GM12891 (cell line): ENCODE measurements at regions not wholly inside any gene's neighbourhood (a gene's known extent, or its start where the extent isn't known, plus 50 kb on each side); places are given as distances from the start of the nearest gene placed in this dataset.

ENCODE experiments used
- DNase-seq: peaks from one replicate; pipeline ENCODE4 v3.0.0; 2011; ENCODE audit warnings: low spot score; ENCODE audit not compliant: insufficient read length
- FAIRE-seq: peaks from 2 replicates; lab custom pipeline; 2011; peaks lifted over from hg19 to GRCh38; lab: Jason Lieb, UNC
- PAX5 ChIP-seq: IDR thresholded peaks from 2 replicates; pipeline ENCODE4 v1.6.1; 2011; ENCODE audit warnings: low read length, moderate library complexity, mild to moderate bottlenecking; ENCODE audit not compliant: insufficient read depth, severe bottlenecking
- POLR2A ChIP-seq: IDR thresholded peaks from 2 replicates; pipeline ENCODE4 v1.6.1; 2011; ENCODE audit warnings: low read depth, low read length, control low read depth
- POLR2AphosphoS5 ChIP-seq: IDR thresholded peaks from 2 replicates; pipeline ENCODE4 v1.6.1; 2011; ENCODE audit warnings: low read depth, low read length, control low read depth
- POU2F2 ChIP-seq: IDR thresholded peaks from 2 replicates; pipeline ENCODE4 v1.6.1; 2011; ENCODE audit warnings: low read depth, mild to moderate bottlenecking, control low read depth, low read length, moderate library complexity
- SPI1 ChIP-seq: IDR thresholded peaks from 2 replicates; pipeline ENCODE4 v1.6.1; 2011; ENCODE audit warnings: low read depth, low read length, control low read depth
- TAF1 ChIP-seq: IDR thresholded peaks from 2 replicates; pipeline ENCODE4 v1.6.1; 2011; ENCODE audit warnings: low read depth, low read length, control low read depth

DNA sequence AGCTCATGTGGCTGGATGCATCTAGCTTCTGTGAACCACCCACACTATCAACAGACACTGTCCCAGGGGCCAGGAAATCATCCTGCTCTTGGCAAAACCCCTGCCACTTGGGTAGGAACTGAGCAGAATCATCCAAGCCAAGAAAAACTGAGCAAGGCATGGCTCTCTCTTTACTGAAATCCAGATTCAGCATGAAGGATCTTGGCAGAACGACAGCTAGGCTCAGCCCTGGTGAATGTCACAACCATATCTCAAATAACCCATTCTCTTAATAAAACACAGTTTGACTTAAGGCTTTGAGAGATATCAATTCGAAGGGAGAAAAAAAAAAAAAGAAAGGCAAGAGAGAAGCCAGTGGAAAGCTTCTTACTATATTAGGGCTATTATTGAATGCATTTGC is 72.2 kb downstream of the MAF start:
- no peak for TF ChIP-seq POLR2A
- no peak for TF ChIP-seq SPI1
- TF ChIP-seq TAF1, result no peak
- TF ChIP-seq POLR2AphosphoS5, result no peak
- TF ChIP-seq POU2F2, result no peak
- no peak for TF ChIP-seq PAX5
- DNase-seq (no peak), FAIRE-seq (no peak)

DNA sequence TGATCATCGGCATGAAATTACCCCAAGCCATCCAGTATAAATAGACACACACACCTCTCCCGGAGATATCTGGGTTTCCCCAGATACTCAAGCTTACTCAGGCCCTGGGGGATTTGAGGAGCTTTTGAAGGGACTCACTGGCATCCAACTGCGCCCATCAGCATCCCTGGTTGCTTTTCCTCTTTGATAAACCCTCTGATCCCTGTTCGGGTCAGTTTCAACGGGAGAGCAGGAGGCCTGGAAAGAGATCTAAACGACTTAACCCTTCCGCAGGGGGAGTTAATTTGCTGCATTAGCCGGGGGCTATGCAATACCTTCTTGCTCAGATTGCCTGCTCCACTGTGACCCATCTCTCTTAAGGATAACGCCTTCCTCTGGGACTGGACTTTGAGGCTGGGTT is 76.6 kb downstream of the MAF start:
- TF ChIP-seq POLR2AphosphoS5 (no peak), PAX5 (no peak), POLR2A (no peak), SPI1 (no peak), TAF1 (no peak), POU2F2 (no peak)
- FAIRE-seq (no peak), DNase-seq (no peak)

GRCh38 chr16:79519448-79519847 is 81.1 kb downstream of the MAF start:
- DNase-seq, result no peak
- TF ChIP-seq PAX5, result no peak
- no peak for TF ChIP-seq SPI1
- no peak for TF ChIP-seq TAF1
- TF ChIP-seq POU2F2, result no peak
- TF ChIP-seq POLR2AphosphoS5, result no peak
- no peak for FAIRE-seq

DNA sequence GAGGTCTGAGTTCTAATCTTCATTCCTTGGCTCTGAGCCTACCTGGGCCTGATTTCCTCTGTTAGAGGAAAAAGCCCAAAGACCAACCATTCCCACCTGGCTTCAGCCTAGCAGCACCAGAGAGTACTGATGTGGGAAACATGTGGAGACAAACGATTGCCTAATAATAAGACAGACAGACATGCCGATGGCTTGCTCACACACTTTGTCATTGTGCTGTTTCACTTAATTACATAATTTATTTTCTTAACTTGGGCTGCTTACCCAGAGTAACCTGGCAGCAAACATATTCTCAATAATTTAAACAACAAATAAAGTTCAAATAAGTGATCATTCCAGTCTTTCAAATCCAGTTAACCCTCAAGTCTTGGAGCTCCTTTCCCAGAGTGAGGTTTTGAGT is 83.4 kb downstream of the MAF start:
- TF ChIP-seq TAF1 (no peak), POLR2AphosphoS5 (no peak), POLR2A (no peak), PAX5 (no peak)
- DNase-seq (no peak), FAIRE-seq (no peak)

- no peak for TF ChIP-seq PAX5
- no peak for TF ChIP-seq TAF1
- TF ChIP-seq SPI1, result no peak
- no peak for TF ChIP-seq POLR2AphosphoS5
- TF ChIP-seq POU2F2, result no peak
- TF ChIP-seq POLR2A, result no peak
- no peak for FAIRE-seq
- DNase-seq, result no peak
These were observed 89.7 kb downstream of the MAF start for GRCh38 chr16:79510879-79511278.

- DNase-seq, result no peak
- no peak for FAIRE-seq
- TF ChIP-seq TAF1 (no peak), PAX5 (no peak), POLR2A (no peak), SPI1 (no peak), POU2F2 (no peak), POLR2AphosphoS5 (no peak)
These were observed 90.6 kb downstream of the MAF start for GRCh38 chr16:79509906-79510305.

GRCh38 chr16:79509211-79509631 is 91.3 kb downstream of the MAF start:
- no peak for FAIRE-seq
- DNase-seq, result no peak

DNA sequence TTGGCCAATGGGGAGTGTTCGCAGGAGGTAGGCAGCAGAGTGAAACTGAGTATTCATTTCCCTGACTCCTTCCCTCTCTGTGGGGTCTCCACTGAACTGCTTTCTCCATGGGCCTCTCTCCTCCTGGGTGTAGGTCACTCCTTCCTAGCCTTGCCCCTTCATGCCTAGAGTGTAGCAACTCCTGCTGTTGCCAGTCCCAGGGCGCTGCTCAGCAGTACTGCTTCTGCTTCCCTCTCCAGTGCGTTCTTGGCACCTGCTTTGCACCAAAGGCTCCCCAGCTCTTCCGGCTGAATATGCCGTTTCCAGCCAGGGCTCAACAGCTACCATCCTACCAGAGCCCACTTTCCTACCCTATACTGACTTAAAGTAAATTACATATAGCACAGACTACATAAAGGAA is 92.2 kb downstream of the MAF start:
- DNase-seq (no peak), FAIRE-seq (no peak)
- no peak for TF ChIP-seq SPI1
- no peak for TF ChIP-seq TAF1
- no peak for TF ChIP-seq POU2F2
- TF ChIP-seq POLR2AphosphoS5, result no peak
- no peak for TF ChIP-seq PAX5
- no peak for TF ChIP-seq POLR2A

More at GRCh38 chr16:79509211-79509631, 91.3 kb downstream of the MAF start:
- TF ChIP-seq TAF1, result no peak
- no peak for TF ChIP-seq PAX5
- TF ChIP-seq SPI1, result no peak
- no peak for TF ChIP-seq POU2F2
- TF ChIP-seq POLR2AphosphoS5, result no peak
- no peak for TF ChIP-seq POLR2A

DNA sequence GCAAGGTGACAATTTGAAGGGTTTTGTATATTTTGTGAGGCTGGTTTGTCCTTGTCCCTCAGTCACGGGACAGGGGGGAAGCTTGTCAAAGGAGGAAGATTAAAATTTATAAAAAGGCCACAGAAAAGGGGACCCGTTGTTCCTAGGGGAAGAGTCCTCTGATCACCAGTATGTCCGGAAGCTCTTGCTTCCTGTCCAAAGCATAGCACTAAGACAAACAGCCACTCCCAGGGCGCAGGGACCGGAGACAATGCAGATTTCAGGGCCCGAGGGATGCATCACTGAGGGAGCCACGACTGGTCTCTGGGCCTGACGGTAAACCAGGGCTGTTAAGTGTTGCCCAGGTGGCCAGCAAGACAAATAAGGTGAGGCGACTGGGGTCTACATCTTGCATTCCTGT is 95.2 kb downstream of the MAF start:
- TF ChIP-seq TAF1 (no peak), POLR2A (no peak), SPI1 (no peak), POU2F2 (no peak), POLR2AphosphoS5 (no peak)
- DNase-seq, result no peak

GRCh38 chr16:79503511-79503910 is 97.0 kb downstream of the MAF start:
- FAIRE-seq (no peak), DNase-seq (no peak)

More for the DNA sequence above, 95.2 kb downstream of the MAF start:
- no peak for FAIRE-seq

GRCh38 chr16:79501446-79501845 is 99.1 kb downstream of the MAF start:
- TF ChIP-seq SPI1 (no peak), PAX5 (no peak), POLR2AphosphoS5 (no peak), POU2F2 (no peak), TAF1 (no peak), POLR2A (no peak)
- FAIRE-seq, result no peak
- DNase-seq, result no peak

More at GRCh38 chr16:79503511-79503910, 97.0 kb downstream of the MAF start:
- TF ChIP-seq TAF1 (no peak), POU2F2 (no peak), POLR2A (no peak), SPI1 (no peak), POLR2AphosphoS5 (no peak), PAX5 (no peak)
